PC-3 (cell line): ENCODE measurements at regions not wholly inside any gene's neighbourhood (a gene's known extent, or its start where the extent isn't known, plus 50 kb on each side); places are given as distances from the start of the nearest gene placed in this dataset.

Experiments
- ATAC-seq: fragments of 200-7000 bp; cut with Tn5 transposase; 2 replicates; pipeline ENCODE4 v1.9.1; 2020; ENCODE audit warnings: mild to moderate bottlenecking, moderate library complexity
- BruUV-seq: library from RNA; stranded (reverse); fragments of 400-500 nt; replicated peaks from 2 replicates; lab custom pipeline; 2021; lab: Mats Ljungman, UMichigan
- CTCF ChIA-PET: fragments of 300-600 bp; sonication (Branson Sonifier 250); formaldehyde crosslinking; loops from one replicate; lab custom pipeline; 2022; ENCODE audit warnings: antibody characterized with exemption; lab: Charles Lee
- POLR2A ChIA-PET: fragments of 300-600 bp; sonication (Branson Sonifier 250); formaldehyde crosslinking; loops from one replicate; lab custom pipeline; 2022; ENCODE audit warnings: antibody characterized with exemption; ENCODE audit not compliant: unreplicated experiment; lab: Charles Lee
- DNase-seq: peaks from one replicate; pipeline ENCODE4 v3.0.0-alpha.2; 2015
- H2AFZ ChIP-seq: fragments of 300-600 bp; sonication (generic); 2 replicates; pipeline ENCODE4 v1.6.0; 2016; ENCODE audit warnings: antibody characterized with exemption, low read length
- H3F3A ChIP-seq: fragments of 300-600 bp; sonication (generic); one replicate; pipeline ENCODE4 v1.6.0; 2017; ENCODE audit warnings: antibody characterized with exemption, low read length, control low read depth, mild to moderate bottlenecking; ENCODE audit not compliant: unreplicated experiment
- H3K27ac ChIP-seq: fragments of 300-600 bp; sonication (generic); 2 replicates; pipeline ENCODE4 v1.5.1; 2016; ENCODE audit warnings: mild to moderate bottlenecking, low read length
- H3K27me3 ChIP-seq: fragments of 300-600 bp; sonication (generic); 2 replicates; pipeline ENCODE4 v1.6.1; 2016; ENCODE audit warnings: low read length, mixed read lengths
- H3K36me3 ChIP-seq: fragments of 300-600 bp; sonication (generic); 2 replicates; pipeline ENCODE4 v1.6.1; 2016; ENCODE audit warnings: low read depth, mixed run types, low read length, mixed read lengths
- H3K4me1 ChIP-seq: fragments of 300-600 bp; sonication (generic); 2 replicates; pipeline ENCODE4 v1.5.1; 2016; ENCODE audit warnings: low read length; ENCODE audit not compliant: insufficient read depth
- H3K4me2 ChIP-seq: fragments of 300-600 bp; sonication (generic); 2 replicates; pipeline ENCODE4 v1.6.0; 2016; ENCODE audit warnings: low read length
- H3K4me3 ChIP-seq: fragments of 300-600 bp; sonication (generic); 2 replicates; pipeline ENCODE4 v1.5.1; 2016; ENCODE audit warnings: mild to moderate bottlenecking, low read length, mixed read lengths
- H3K79me2 ChIP-seq: fragments of 300-600 bp; sonication (generic); 2 replicates; pipeline ENCODE4 v1.6.1; 2017; ENCODE audit warnings: low read length, mixed read lengths
- H3K9ac ChIP-seq: fragments of 300-600 bp; sonication (generic); 2 replicates; pipeline ENCODE4 v1.6.0; 2016; ENCODE audit warnings: mild to moderate bottlenecking, low read length
- H3K9me2 ChIP-seq: fragments of 300-600 bp; sonication (generic); replicated peaks from 2 replicates; pipeline ENCODE4 v1.6.1; 2016; ENCODE audit warnings: mixed run types, low read length, mixed read lengths
- H3K9me3 ChIP-seq: fragments of 300-600 bp; sonication (generic); 2 replicates; pipeline ENCODE4 v1.6.1; 2016; ENCODE audit warnings: low read length, mixed read lengths
- H4K20me1 ChIP-seq: fragments of 300-600 bp; sonication (generic); 2 replicates; pipeline ENCODE4 v1.6.1; 2016; ENCODE audit warnings: low read length, mixed read lengths
- EZH2 ChIP-seq: fragments of 300-600 bp; sonication (generic); IDR thresholded peaks from one replicate; pipeline ENCODE4 v1.6.1; 2017; ENCODE audit warnings: antibody characterized with exemption, mild to moderate bottlenecking, low read length; ENCODE audit not compliant: unreplicated experiment
- EZH2phosphoT487 ChIP-seq: fragments of 300-600 bp; sonication (generic); IDR thresholded peaks from 2 replicates; pipeline ENCODE4 v1.6.1; 2018; ENCODE audit warnings: mild to moderate bottlenecking, antibody characterized with exemption, low read length, borderline replicate concordance
- intact Hi-C: fragments of 100-400 bp; cut with micrococcal nuclease; formaldehyde crosslinking; loops from 2 replicates; pipeline ENCODE4 v1.9.0; 2023
- TF ChIP-seq, protein P1 (sequence below): fragments of 300-600 bp; sonication (generic); conservative IDR thresholded peaks from 2 replicates; pipeline ENCODE4 v1.5.1; 2017; ENCODE audit warnings: antibody characterized with exemption, low read depth, mild to moderate bottlenecking, low read length

GRCh38 chr1:109834951-109835350, 71.2 kb upstream of the EPS8L3 start:
- TF ChIP-seq EZH2 (no peak), EZH2phosphoT487 (no peak)
- TF ChIP-seq, protein P1, sequence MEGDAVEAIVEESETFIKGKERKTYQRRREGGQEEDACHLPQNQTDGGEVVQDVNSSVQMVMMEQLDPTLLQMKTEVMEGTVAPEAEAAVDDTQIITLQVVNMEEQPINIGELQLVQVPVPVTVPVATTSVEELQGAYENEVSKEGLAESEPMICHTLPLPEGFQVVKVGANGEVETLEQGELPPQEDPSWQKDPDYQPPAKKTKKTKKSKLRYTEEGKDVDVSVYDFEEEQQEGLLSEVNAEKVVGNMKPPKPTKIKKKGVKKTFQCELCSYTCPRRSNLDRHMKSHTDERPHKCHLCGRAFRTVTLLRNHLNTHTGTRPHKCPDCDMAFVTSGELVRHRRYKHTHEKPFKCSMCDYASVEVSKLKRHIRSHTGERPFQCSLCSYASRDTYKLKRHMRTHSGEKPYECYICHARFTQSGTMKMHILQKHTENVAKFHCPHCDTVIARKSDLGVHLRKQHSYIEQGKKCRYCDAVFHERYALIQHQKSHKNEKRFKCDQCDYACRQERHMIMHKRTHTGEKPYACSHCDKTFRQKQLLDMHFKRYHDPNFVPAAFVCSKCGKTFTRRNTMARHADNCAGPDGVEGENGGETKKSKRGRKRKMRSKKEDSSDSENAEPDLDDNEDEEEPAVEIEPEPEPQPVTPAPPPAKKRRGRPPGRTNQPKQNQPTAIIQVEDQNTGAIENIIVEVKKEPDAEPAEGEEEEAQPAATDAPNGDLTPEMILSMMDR: no peak
- H3K27ac ChIP-seq: no peak overlapping the region

GRCh38 chr1:109832945-109833344, 69.2 kb upstream of the EPS8L3 start:
- Histone ChIP-seq H3F3A (no peaks in the 10 kb centered on the region), H3K9me2 (no peaks in the 10 kb centered on the region), H4K20me1 (no peaks in the 10 kb centered on the region), H2AFZ (no peak overlapping the region), H3K36me3 (no peaks in the 10 kb centered on the region), H3K4me3 (no peak overlapping the region), H3K27me3 (no peaks in the 10 kb centered on the region), H3K4me2 (no peak overlapping the region), H3K27ac (no peak overlapping the region), H3K4me1 (peaks cover 16% of the 10 kb centered on the region), H3K9me3 (no peaks in the 10 kb centered on the region), H3K9ac (no peak overlapping the region), H3K79me2 (no peaks in the 10 kb centered on the region)
- BruUV-seq: no TSS peak
- ChIA-PET CTCF (no interaction called here), POLR2A (interaction anchor here (0.6 kb wide), 1 partner anchor 126 kb away, joined by 3 read pairs; no protein-coding TSS in a partner anchor)
- DNase-seq: no peak
- intact Hi-C loops: no loop called here
- ATAC-seq: no peak
- TF ChIP-seq, protein P1: no peak
- TF ChIP-seq EZH2phosphoT487 (no peak), EZH2 (no peak)

More at GRCh38 chr1:109834951-109835350, 71.2 kb upstream of the EPS8L3 start:
- no peaks in the 10 kb centered on the region for H3K36me3 ChIP-seq
- no peaks in the 10 kb centered on the region for H4K20me1 ChIP-seq
- H3K4me1 ChIP-seq: peaks cover 24% of the 10 kb centered on the region
- no peaks in the 10 kb centered on the region for H3K79me2 ChIP-seq
- no peak overlapping the region for H3K4me2 ChIP-seq
- intact Hi-C loops: no loop called here
- ChIA-PET CTCF (no interaction called here), POLR2A (no interaction called here)
- H3K9ac ChIP-seq: no peak overlapping the region
- H3K27me3 ChIP-seq: no peaks in the 10 kb centered on the region
- no peak for DNase-seq
- no peaks in the 10 kb centered on the region for H3K9me2 ChIP-seq
- no peaks in the 10 kb centered on the region for H3F3A ChIP-seq
- H3K4me3 ChIP-seq: no peak overlapping the region
- no peak overlapping the region for H2AFZ ChIP-seq
- no TSS peak for BruUV-seq
- no peaks in the 10 kb centered on the region for H3K9me3 ChIP-seq
- ATAC-seq: no peak

GRCh38 chr1:109828756-109829505, 65.2 kb upstream of the EPS8L3 start:
- Histone ChIP-seq H3K4me1 (peaks cover 35% of the 10 kb centered on the region), H3K27me3 (no peaks in the 10 kb centered on the region), H3K79me2 (no peaks in the 10 kb centered on the region), H3K4me2 (no peak overlapping the region), H3K9me3 (no peaks in the 10 kb centered on the region), H3K9me2 (no peaks in the 10 kb centered on the region), H4K20me1 (no peaks in the 10 kb centered on the region), H3K36me3 (no peaks in the 10 kb centered on the region), H3K4me3 (no peak overlapping the region), H2AFZ (no peak overlapping the region), H3F3A (no peaks in the 10 kb centered on the region), H3K9ac (no peak overlapping the region), H3K27ac (no peak overlapping the region)
- ChIA-PET CTCF (no interaction called here), POLR2A (no interaction called here)
- intact Hi-C loops: loop anchor here (2.0 kb wide), 1 partner anchor 42 kb away; no protein-coding TSS in a partner anchor
- DNase-seq (peak; percentile 46), ATAC-seq (peak; percentile 40; the same call in 1 of the 2 replicates)
- TF ChIP-seq, protein P1: no peak
- TF ChIP-seq EZH2 (no peak), EZH2phosphoT487 (no peak)
- no TSS peak for BruUV-seq
